Activated CD4-positive, alpha-beta T cell treated with anti-CD3 and anti-CD28 coated beads for 36 hours (primary cell): ENCODE measurements at regions not wholly inside any gene's neighbourhood (a gene's known extent, or its start where the extent isn't known, plus 50 kb on each side); places are given as distances from the start of the nearest gene placed in this dataset.
"Not testable (repeated sequence)": the region's sequence is repeated elsewhere in the genome, so short reads cannot be mapped to it uniquely, and the experiment has no call there.

Experiments
- ATAC-seq: fragments of 200-7000 bp; cut with Tn5 transposase; one replicate; pipeline ENCODE4 v1.10.0; 2021; ENCODE audit warnings: mild to moderate bottlenecking, moderate library complexity
- CTCF ChIA-PET: fragments of 350-600 bp; sonication (Branson Sonifier 250); formaldehyde crosslinking; loops from one replicate; lab custom pipeline; 2021; ENCODE audit warnings: antibody characterized with exemption; lab: Charles Lee
- POLR2A ChIA-PET: fragments of 350-600 bp; sonication (Branson Sonifier 250); formaldehyde crosslinking; loops from one replicate; lab custom pipeline; 2021; ENCODE audit warnings: antibody characterized with exemption, inconsistent platforms; lab: Charles Lee
- DNase-seq: peaks from one replicate; pipeline ENCODE4 v3.0.0-alpha.2; 2020
- H3K27ac Mint-ChIP-seq: one replicate; pipeline ENCODE4 v1.8.0; 2021; ENCODE audit warnings: mixed read lengths
- H3K27me3 Mint-ChIP-seq: one replicate; pipeline ENCODE4 v1.8.0; 2021; ENCODE audit warnings: mixed read lengths
- H3K36me3 Mint-ChIP-seq: one replicate; pipeline ENCODE4 v1.8.0; 2021; ENCODE audit warnings: low read depth, mixed read lengths
- H3K4me1 Mint-ChIP-seq: one replicate; pipeline ENCODE4 v1.8.0; 2021; ENCODE audit warnings: mixed read lengths
- H3K4me3 Mint-ChIP-seq: one replicate; pipeline ENCODE4 v1.8.0; 2021; ENCODE audit warnings: mild to moderate bottlenecking, moderate library complexity, mixed read lengths
- H3K9me3 Mint-ChIP-seq: one replicate; pipeline ENCODE4 v1.8.0; 2021; ENCODE audit warnings: low read depth, mixed read lengths
- intact Hi-C, 2 experiments: fragments of 100-400 bp; cut with DNase I in 1 of 2; cut with micrococcal nuclease in 1 of 2; formaldehyde crosslinking; loops; one replicate each; pipeline versions ENCODE4 v1.14.2 to v1.15.1; 2022 to 2024; cut with DNase I, micrococcal nuclease

- H3K4me1 Mint-ChIP-seq, result no peaks in the 10 kb centered on the region
- H3K36me3 Mint-ChIP-seq, result no peaks in the 10 kb centered on the region
- H3K9me3 Mint-ChIP-seq, result peaks cover 3% of the 10 kb centered on the region
- no peaks in the 10 kb centered on the region for H3K27me3 Mint-ChIP-seq
- ATAC-seq, result no peak
- no peak overlapping the region for H3K27ac Mint-ChIP-seq
- CTCF ChIA-PET, result no interaction called here
- no peak overlapping the region for H3K4me3 Mint-ChIP-seq
- no peak for DNase-seq
- POLR2A ChIA-PET, result no interaction called here
- intact Hi-C loops, result no loop called here
These were observed 330.0 kb downstream of the RASEF start for GRCh38 chr9:82732928-82733327.

- H3K4me1 Mint-ChIP-seq, result no peaks in the 10 kb centered on the region
- intact Hi-C loops, result no loop called here
These were observed 326.8 kb downstream of the RASEF start for GRCh38 chr9:82736126-82736525.

DNA sequence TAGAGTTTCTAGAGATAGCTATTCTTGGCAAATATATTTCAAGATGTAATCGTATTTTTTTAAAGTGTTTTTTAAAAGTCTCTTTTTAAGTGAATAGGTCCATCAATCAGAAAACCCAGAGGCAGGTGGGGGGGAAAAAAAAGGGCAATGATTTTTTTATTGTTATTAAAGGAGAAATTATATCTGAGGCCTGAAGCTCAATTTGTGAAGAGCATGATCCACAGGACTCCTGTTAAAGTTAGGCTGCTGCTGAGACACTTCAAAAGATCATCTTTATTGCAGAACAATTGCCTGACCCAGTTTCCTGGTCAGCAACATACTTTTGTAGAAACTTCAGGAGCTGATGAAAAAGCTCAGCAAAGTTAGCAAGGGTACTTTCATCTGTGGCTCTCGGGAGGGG, 326.2 kb downstream of the RASEF start:
- ChIA-PET CTCF (interaction anchor here (0.5 kb wide), 1 partner anchor 24 kb away, joined by 3 read pairs; no protein-coding TSS in a partner anchor), POLR2A (no interaction called here)
- intact Hi-C loops, result no loop called here
- Mint-ChIP-seq H3K36me3 (no peaks in the 10 kb centered on the region), H3K27ac (no peak overlapping the region), H3K27me3 (no peaks in the 10 kb centered on the region), H3K4me1 (no peaks in the 10 kb centered on the region), H3K4me3 (no peak overlapping the region), H3K9me3 (no peaks in the 10 kb centered on the region)
- DNase-seq, result no peak
- ATAC-seq, result no peak

More at GRCh38 chr9:82736126-82736525, 326.8 kb downstream of the RASEF start:
- no peak for DNase-seq
- Mint-ChIP-seq H3K4me3 (no peak overlapping the region), H3K27ac (no peak overlapping the region), H3K27me3 (no peaks in the 10 kb centered on the region), H3K9me3 (no peaks in the 10 kb centered on the region), H3K36me3 (no peaks in the 10 kb centered on the region)
- CTCF ChIA-PET, result no interaction called here
- POLR2A ChIA-PET, result no interaction called here
- no peak for ATAC-seq

DNA sequence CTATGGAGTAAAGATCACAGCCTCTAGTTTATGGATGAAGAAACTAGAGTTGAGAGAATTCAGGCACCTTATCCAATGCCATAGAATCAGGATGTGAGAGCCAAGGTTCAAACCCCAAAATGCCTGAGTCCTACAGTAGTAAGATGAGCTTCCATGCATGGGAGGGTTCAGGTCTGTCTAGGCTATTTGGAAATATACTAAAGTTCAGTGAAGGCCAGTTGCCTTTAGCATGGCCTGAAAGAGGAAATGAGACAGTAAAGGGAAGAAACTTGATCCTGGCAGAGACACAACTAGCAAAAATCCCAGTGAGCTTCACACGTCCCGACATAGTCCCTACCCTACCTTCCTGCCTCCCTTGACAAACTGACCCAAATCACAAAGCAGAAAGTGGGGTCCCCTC, 317.0 kb downstream of the RASEF start:
- Mint-ChIP-seq H3K4me3 (no peak overlapping the region), H3K9me3 (no peaks in the 10 kb centered on the region), H3K27ac (no peak overlapping the region), H3K4me1 (no peaks in the 10 kb centered on the region), H3K27me3 (no peaks in the 10 kb centered on the region), H3K36me3 (no peaks in the 10 kb centered on the region)
- CTCF ChIA-PET, result no interaction called here
- intact Hi-C loops, result no loop called here
- POLR2A ChIA-PET, result no interaction called here
- DNase-seq (no peak), ATAC-seq (no peak)

DNA sequence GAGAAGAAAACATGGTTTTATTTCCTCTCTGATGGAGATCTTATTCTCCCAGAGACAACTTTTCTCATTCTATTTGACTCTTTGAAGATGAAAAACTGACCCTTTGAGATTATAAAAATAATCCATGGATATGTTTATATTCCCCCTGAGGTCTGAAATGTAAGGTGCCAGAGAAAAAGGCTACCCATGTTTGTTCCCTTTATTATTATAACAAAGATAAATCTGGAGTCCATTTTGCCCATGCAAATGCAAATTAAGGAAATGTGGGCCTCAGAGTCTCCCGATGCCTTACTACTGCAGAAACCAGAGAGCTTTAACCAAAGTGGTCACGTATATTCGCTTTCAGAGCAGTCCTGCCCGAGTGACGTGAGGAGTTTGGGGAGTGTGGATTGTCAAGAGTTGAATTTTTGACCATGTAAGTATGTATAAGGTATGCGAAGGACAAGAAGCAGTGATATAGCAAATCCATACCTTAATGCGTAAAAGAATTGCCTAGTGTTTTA, 312.5 kb downstream of the RASEF start:
- no peak for DNase-seq
- no peak for ATAC-seq
- no peaks in the 10 kb centered on the region for H3K36me3 Mint-ChIP-seq
- intact Hi-C loops, result no loop called here
- CTCF ChIA-PET, result no interaction called here
- POLR2A ChIA-PET, result no interaction called here
- no peaks in the 10 kb centered on the region for H3K9me3 Mint-ChIP-seq
- no peak overlapping the region for H3K4me3 Mint-ChIP-seq
- no peaks in the 10 kb centered on the region for H3K27me3 Mint-ChIP-seq
- no peaks in the 10 kb centered on the region for H3K4me1 Mint-ChIP-seq
- no peak overlapping the region for H3K27ac Mint-ChIP-seq

DNA sequence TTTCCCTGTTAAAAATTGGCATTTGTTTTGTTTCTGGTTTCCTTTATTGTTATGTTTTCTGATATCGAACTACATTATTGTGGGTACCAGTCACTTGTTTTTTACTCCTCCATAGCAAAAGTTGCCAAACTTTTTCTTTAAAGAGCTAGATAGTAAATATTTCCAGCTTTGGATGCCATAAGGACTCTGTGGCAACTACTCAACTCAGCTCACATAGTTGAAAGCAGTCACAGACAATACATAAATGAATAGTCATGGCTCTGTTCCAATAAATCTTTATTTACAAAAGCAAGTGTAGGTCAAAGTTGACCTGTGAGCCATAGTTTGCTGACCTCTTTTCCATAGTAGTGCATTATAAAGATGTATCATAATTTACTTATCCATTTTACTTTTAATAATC, 305.0 kb downstream of the RASEF start:
- ChIA-PET POLR2A (no interaction called here), CTCF (no interaction called here)
- no peaks in the 10 kb centered on the region for H3K36me3 Mint-ChIP-seq
- peaks cover 2% of the 10 kb centered on the region for H3K9me3 Mint-ChIP-seq
- no peaks in the 10 kb centered on the region for H3K27me3 Mint-ChIP-seq
- no peak overlapping the region for H3K4me3 Mint-ChIP-seq
- H3K4me1 Mint-ChIP-seq, result no peaks in the 10 kb centered on the region
- DNase-seq (no peak), ATAC-seq (no peak)
- intact Hi-C loops, result no loop called here
- H3K27ac Mint-ChIP-seq, result no peak overlapping the region

DNA sequence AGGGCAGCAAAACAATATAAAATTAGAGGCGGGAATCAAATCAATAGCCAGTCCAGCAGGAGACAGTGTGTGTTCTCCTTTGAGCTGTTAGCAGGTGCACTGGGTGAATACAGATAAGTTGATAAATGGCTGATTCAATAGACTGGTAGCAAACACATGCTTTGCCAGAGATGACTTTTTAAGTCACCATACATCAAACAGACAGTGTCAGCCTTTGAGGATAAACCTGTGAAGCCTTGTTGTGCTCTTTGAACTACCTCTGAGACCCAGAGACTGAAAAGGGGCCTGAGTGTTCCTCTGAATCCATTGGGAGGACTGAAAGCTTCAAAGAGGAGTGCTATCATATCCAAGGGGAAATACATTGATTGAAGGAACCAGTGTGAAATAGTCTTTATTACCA, 301.9 kb downstream of the RASEF start:
- intact Hi-C loops, result no loop called here
- Mint-ChIP-seq H3K4me1 (no peaks in the 10 kb centered on the region), H3K36me3 (no peaks in the 10 kb centered on the region), H3K4me3 (no peak overlapping the region), H3K27me3 (no peaks in the 10 kb centered on the region), H3K9me3 (peaks cover 2% of the 10 kb centered on the region), H3K27ac (no peak overlapping the region)
- DNase-seq, result no peak
- POLR2A ChIA-PET, result no interaction called here
- ATAC-seq, result no peak
- CTCF ChIA-PET, result no interaction called here

GRCh38 chr9:82761956-82762355, 301.0 kb downstream of the RASEF start:
- Mint-ChIP-seq H3K9me3 (peaks cover 5% of the 10 kb centered on the region), H3K27me3 (no peaks in the 10 kb centered on the region), H3K36me3 (no peaks in the 10 kb centered on the region), H3K4me3 (no peak overlapping the region), H3K27ac (no peak overlapping the region), H3K4me1 (no peaks in the 10 kb centered on the region)
- intact Hi-C loops, result no loop called here
- CTCF ChIA-PET, result no interaction called here
- ATAC-seq, result no peak
- POLR2A ChIA-PET, result no interaction called here
- no peak for DNase-seq

DNA sequence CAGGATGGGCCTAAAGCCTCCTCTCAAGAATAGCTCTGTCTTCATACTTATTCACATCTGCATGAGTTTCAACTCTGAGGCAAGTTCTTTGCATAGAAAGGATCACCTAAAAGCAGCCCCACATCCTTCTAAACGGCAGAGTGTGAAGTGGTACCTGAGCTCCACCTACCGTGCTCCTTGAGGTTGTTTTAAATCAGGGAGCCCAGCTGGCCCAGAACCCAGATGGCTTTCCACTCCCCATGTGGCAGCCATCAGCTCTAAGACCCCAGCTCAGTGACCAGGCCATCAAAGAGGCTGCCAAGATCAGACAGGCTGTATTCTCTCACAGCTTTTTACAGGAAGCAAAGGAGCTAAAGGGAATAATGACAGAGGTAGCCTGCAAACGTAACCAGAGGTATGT, 299.3 kb downstream of the RASEF start:
- Mint-ChIP-seq H3K27ac (no peak overlapping the region), H3K4me3 (no peak overlapping the region), H3K4me1 (no peaks in the 10 kb centered on the region), H3K27me3 (no peaks in the 10 kb centered on the region), H3K36me3 (no peaks in the 10 kb centered on the region), H3K9me3 (peaks cover 7% of the 10 kb centered on the region)
- POLR2A ChIA-PET, result no interaction called here
- ATAC-seq (no peak), DNase-seq (no peak)
- intact Hi-C loops, result no loop called here
- CTCF ChIA-PET, result no interaction called here

GRCh38 chr9:82764061-82764668, 298.8 kb downstream of the RASEF start:
- peaks cover 7% of the 10 kb centered on the region for H3K9me3 Mint-ChIP-seq
- no peak overlapping the region for H3K4me3 Mint-ChIP-seq
- no peak for ATAC-seq
- no peaks in the 10 kb centered on the region for H3K36me3 Mint-ChIP-seq
- no peak overlapping the region for H3K27ac Mint-ChIP-seq
- ChIA-PET POLR2A (no interaction called here), CTCF (no interaction called here)
- H3K4me1 Mint-ChIP-seq, result no peaks in the 10 kb centered on the region
- H3K27me3 Mint-ChIP-seq, result no peaks in the 10 kb centered on the region
- intact Hi-C loops, result no loop called here
- no peak for DNase-seq

DNA sequence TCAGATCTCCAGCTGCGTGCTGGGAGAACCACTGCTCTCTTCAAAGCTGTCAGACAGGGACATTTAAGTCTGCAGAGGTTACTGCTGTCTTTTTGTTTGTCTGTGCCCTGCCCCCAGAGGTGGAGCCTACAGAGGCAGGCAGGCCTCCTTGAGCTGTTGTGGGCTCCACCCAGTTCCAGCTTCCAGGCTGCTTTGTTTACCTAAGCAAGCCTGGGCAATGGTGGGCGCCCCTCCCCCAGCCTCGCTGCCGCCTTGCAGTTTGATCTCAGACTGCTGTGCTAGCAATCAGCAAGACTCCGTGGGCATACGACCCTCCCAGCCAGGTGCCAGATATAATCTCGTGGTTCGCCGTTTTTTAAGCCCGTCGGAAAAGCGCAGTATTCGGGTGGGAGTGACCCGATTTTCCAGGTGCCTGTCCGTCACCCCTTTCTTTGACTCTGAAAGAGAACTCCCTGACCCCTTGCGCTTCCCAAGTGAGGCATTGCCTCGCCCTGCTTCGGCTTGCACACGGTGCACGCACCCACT, 288.2 kb downstream of the RASEF start:
- H3K36me3 Mint-ChIP-seq, result not testable (repeated sequence)

GRCh38 chr9:82776508-82776907, 286.4 kb downstream of the RASEF start:
- ChIA-PET CTCF (interaction anchor here (0.7 kb wide), 1 partner anchor 34 kb away, joined by 4 read pairs; no protein-coding TSS in a partner anchor), POLR2A (no interaction called here)
- ATAC-seq (no peak), DNase-seq (no peak)
- no peaks in the 10 kb centered on the region for H3K9me3 Mint-ChIP-seq
- intact Hi-C loops, result no loop called here
- no peak overlapping the region for H3K4me3 Mint-ChIP-seq
- no peaks in the 10 kb centered on the region for H3K36me3 Mint-ChIP-seq
- H3K4me1 Mint-ChIP-seq, result no peaks in the 10 kb centered on the region
- H3K27ac Mint-ChIP-seq, result no peak overlapping the region
- H3K27me3 Mint-ChIP-seq, result no peaks in the 10 kb centered on the region

More for the DNA sequence above, 288.2 kb downstream of the RASEF start:
- H3K4me1 Mint-ChIP-seq, H3K9me3 Mint-ChIP-seq, POLR2A ChIA-PET, H3K27ac Mint-ChIP-seq, CTCF ChIA-PET, ATAC-seq, H3K27me3 Mint-ChIP-seq, DNase-seq, intact Hi-C loops, H3K4me3 Mint-ChIP-seq: not testable (repeated sequence)
